SU-DHL-6 (cell line): ENCODE measurements at regions not wholly inside any gene's neighbourhood (a gene's known extent, or its start where the extent isn't known, plus 50 kb on each side); places are given as distances from the start of the nearest gene placed in this dataset.

Experiments used
- H2AFZ ChIP-seq: fragments of 200-600 bp; sonication (generic); 2 replicates; pipeline ENCODE4 v1.6.1; 2014; ENCODE audit warnings: low read depth, mild to moderate bottlenecking, moderate library complexity, mixed read lengths, antibody characterized with exemption, low read length; ENCODE audit not compliant: severe bottlenecking
- H3F3A ChIP-seq: fragments of 200-600 bp; shearing (Covaris generic); 2 replicates; pipeline ENCODE4 v1.6.0; 2016; ENCODE audit warnings: antibody characterized with exemption, mild to moderate bottlenecking; ENCODE audit not compliant: insufficient read depth
- H3K27ac ChIP-seq: fragments of 200-600 bp; sonication (generic); 2 replicates; pipeline ENCODE4 v1.5.1; 2016; ENCODE audit warnings: low read depth, mild to moderate bottlenecking, low read length, moderate library complexity, mixed read lengths
- H3K27me3 ChIP-seq: fragments of 200-600 bp; sonication (generic), shearing (Covaris generic); 2 replicates; pipeline ENCODE4 v1.6.0; 2014; ENCODE audit warnings: mild to moderate bottlenecking, low read length
- H3K36me3 ChIP-seq: fragments of 200-600 bp; sonication (generic); 2 replicates; pipeline ENCODE4 v1.6.1; 2014; ENCODE audit warnings: mild to moderate bottlenecking, low read length, mixed read lengths
- H3K4me2 ChIP-seq: fragments of 300-600, 200-600 bp; shearing (Covaris generic), sonication (generic); 2 replicates; pipeline ENCODE4 v1.6.0; 2014; ENCODE audit warnings: low read length, low read depth, mild to moderate bottlenecking; ENCODE audit not compliant: poor library complexity, severe bottlenecking
- H3K4me3 ChIP-seq: fragments of 200-600 bp; sonication (generic); 2 replicates; pipeline ENCODE4 v1.5.1; 2014; ENCODE audit warnings: antibody characterized with exemption, low read length, mild to moderate bottlenecking, mixed read lengths; ENCODE audit not compliant: insufficient read depth, poor library complexity, severe bottlenecking
- H3K79me2 ChIP-seq: fragments of 200-600 bp; sonication (generic); 2 replicates; pipeline ENCODE4 v1.6.1; 2014; ENCODE audit warnings: mild to moderate bottlenecking, low read length, moderate library complexity; ENCODE audit not compliant: insufficient read depth
- H3K9ac ChIP-seq: fragments of 200-600 bp; sonication (generic); 2 replicates; pipeline ENCODE4 v1.7.0; 2014; ENCODE audit warnings: mild to moderate bottlenecking, low read length
- H3K9me2 ChIP-seq: fragments of 200-600 bp; sonication (generic); replicated peaks from 2 replicates; pipeline ENCODE4 v1.6.1; 2014; ENCODE audit warnings: low read length; ENCODE audit not compliant: insufficient read depth
- H3K9me3 ChIP-seq: fragments of 200-600 bp; sonication (generic); 2 replicates; pipeline ENCODE4 v1.6.1; 2014; ENCODE audit warnings: low read length, mixed read lengths; ENCODE audit not compliant: insufficient read depth
- H4K20me1 ChIP-seq: fragments of 200-600 bp; sonication (generic); 2 replicates; pipeline ENCODE4 v1.6.1; 2014; ENCODE audit warnings: low read depth, mild to moderate bottlenecking, antibody characterized with exemption, low read length, moderate library complexity, mixed read lengths
- CTCF ChIP-seq: fragments of 200-600 bp; sonication (generic); IDR thresholded peaks from one replicate; pipeline ENCODE4 v1.5.1; 2017; ENCODE audit warnings: antibody characterized with exemption, mild to moderate bottlenecking, low read length, moderate library complexity; ENCODE audit not compliant: insufficient read depth, poor library complexity, severe bottlenecking
- EZH2phosphoT487 ChIP-seq: fragments of 200-600 bp; sonication (generic), shearing (Covaris generic); conservative IDR thresholded peaks from 2 replicates; pipeline ENCODE4 v1.6.1; 2018; ENCODE audit warnings: mild to moderate bottlenecking, antibody characterized with exemption, low read length, moderate library complexity, mixed read lengths

- Histone ChIP-seq H2AFZ (no peak overlapping the region), H3K36me3 (no peaks in the 10 kb centered on the region), H3K9ac (no peak overlapping the region), H3K4me3 (no peak overlapping the region), H3K4me2 (no peak overlapping the region), H4K20me1 (no peaks in the 10 kb centered on the region), H3F3A (no peaks in the 10 kb centered on the region), H3K9me2 (no peaks in the 10 kb centered on the region), H3K27me3 (no peaks in the 10 kb centered on the region), H3K79me2 (no peaks in the 10 kb centered on the region), H3K9me3 (no peaks in the 10 kb centered on the region), H3K27ac (no peak overlapping the region)
- TF ChIP-seq CTCF (no peak), EZH2phosphoT487 (no peak)
These were observed 1505.6 kb upstream of the SLC10A2 start for GRCh38 chr13:104571893-104572229.

- no peaks in the 10 kb centered on the region for H4K20me1 ChIP-seq
- no peaks in the 10 kb centered on the region for H3F3A ChIP-seq
- no peak overlapping the region for H3K27ac ChIP-seq
- no peaks in the 10 kb centered on the region for H3K79me2 ChIP-seq
- no peak overlapping the region for H3K4me2 ChIP-seq
- TF ChIP-seq EZH2phosphoT487 = no peak
- no peak for TF ChIP-seq CTCF
- no peaks in the 10 kb centered on the region for H3K9me3 ChIP-seq
- H3K9ac ChIP-seq = no peak overlapping the region
- no peaks in the 10 kb centered on the region for H3K36me3 ChIP-seq
- no peaks in the 10 kb centered on the region for H3K9me2 ChIP-seq
- no peak overlapping the region for H3K4me3 ChIP-seq
- H2AFZ ChIP-seq = no peak overlapping the region
- H3K27me3 ChIP-seq = no peaks in the 10 kb centered on the region
These were observed 1505.1 kb upstream of the SLC10A2 start for GRCh38 chr13:104571161-104571892.

- Histone ChIP-seq H3K4me2 (no peak overlapping the region), H2AFZ (no peak overlapping the region), H3K9ac (no peak overlapping the region), H3K9me2 (no peaks in the 10 kb centered on the region), H3K4me3 (no peak overlapping the region), H3K27ac (no peak overlapping the region), H3K9me3 (no peaks in the 10 kb centered on the region), H3K27me3 (no peaks in the 10 kb centered on the region), H3K36me3 (no peaks in the 10 kb centered on the region), H3K79me2 (no peaks in the 10 kb centered on the region), H4K20me1 (no peaks in the 10 kb centered on the region), H3F3A (no peaks in the 10 kb centered on the region)
- TF ChIP-seq EZH2phosphoT487 (no peak), CTCF (no peak)
These were observed 1500.9 kb upstream of the SLC10A2 start for GRCh38 chr13:104567114-104567513.
